Ovary (tissue), 7 donors: ENCODE measurements at regions not wholly inside any gene's neighbourhood (a gene's known extent, or its start where the extent isn't known, plus 50 kb on each side); places are given as distances from the start of the nearest gene placed in this dataset.
A peak's percentile ranks its signal among the peaks of the same experiment; 100 is the strongest.

Experiments used
- DNase-seq, 5 donors: peaks; one replicate each; pipeline ENCODE4 v3.0.0-alpha.2; 2019 to 2020
- H3K27ac ChIP-seq, 2 donors: fragments of 200-600 bp; one replicate each; pipeline versions ENCODE4 v1.5.1 to v1.8.0; 2019 to 2022
- H3K27me3 ChIP-seq: fragments of 200-600 bp; one replicate; pipeline ENCODE4 v1.8.0; 2022
- H3K36me3 ChIP-seq: fragments of 200-600 bp; sonication (generic); one replicate; pipeline ENCODE4 v1.5.1; 2019
- H3K4me1 ChIP-seq: one replicate; pipeline ENCODE4 v1.8.1; 2013; ENCODE audit warnings: mild to moderate bottlenecking, moderate library complexity; ENCODE audit not compliant: insufficient read depth
- H3K4me3 ChIP-seq: fragments of 200-600 bp; sonication (generic); one replicate; pipeline ENCODE4 v1.5.1; 2017
- H3K9me3 ChIP-seq, 2 donors: fragments of 200-600 bp in 1 of 2; sonication (generic) in 1 of 2; one replicate each; pipeline versions ENCODE4 v1.5.1 to v1.8.1; 2013 to 2019; ENCODE audit warnings: mild to moderate bottlenecking in 1 of 2, moderate library complexity in 1 of 2
- EP300 ChIP-seq: sonication (generic); formaldehyde crosslinking; IDR thresholded peaks from one replicate; pipeline ENCODE4 v1.6.1; 2017; ENCODE audit warnings: antibody characterized with exemption
- POLR2A ChIP-seq: fragments of 450-650 bp; IDR thresholded peaks from one replicate; pipeline ENCODE4 v1.6.1; 2017; ENCODE audit warnings: antibody characterized with exemption, mild to moderate bottlenecking, moderate library complexity
- WGBS, 3 donors: extraction: QIAGEN DNeasy Blood & Tissue Kit in 1 of 3; methylation state at CpG; one replicate each; pipeline versions ENCODE4 v1.1.5 to v1.1.7; 2013 to 2017; 5-methylcytosine and 5-hydroxymethylcytosine counted together
- intact Hi-C, 4 donors: fragments of 100-400 bp; cut with DNase I; formaldehyde crosslinking; loops; one replicate each; pipeline versions ENCODE4 v1.11.0 to v1.15.1; 2022 to 2023
- TF ChIP-seq, protein P1 (sequence below), 3 donors: fragments of 450-650 bp in 2 of 3; fragments of 200-600 bp in 1 of 3; IDR thresholded peaks; one replicate each; pipeline versions ENCODE4 v1.5.1 to v1.8.0; 2016 to 2022; ENCODE audit warnings: antibody characterized with exemption in 3 of 3, mild to moderate bottlenecking in 1 of 3
- donor health status: DM: no; HTN: no; CAD: no; lungs with moderate emphysema.
- donor health status: DM: no; HTN: no; CAD: no.
- donor health status: Bipolar disorder and iron deficiency.
- donor health status: DM: no; HTN: no; CAD: no.
- donor health status: DM: yes; HTN: yes; CAD: no.

- Histone ChIP-seq H3K27me3 (no peaks in the 10 kb centered on the region), H3K36me3 (no peaks in the 10 kb centered on the region), H3K9me3 (no peaks in the 10 kb centered on the region), H3K4me3 (no peak overlapping the region), H3K4me1 (no peaks in the 10 kb centered on the region), H3K27ac (no peak overlapping the region)
- DNase-seq = no peak
- TF ChIP-seq POLR2A (no peak), EP300 (no peak)
- TF ChIP-seq, protein P1, sequence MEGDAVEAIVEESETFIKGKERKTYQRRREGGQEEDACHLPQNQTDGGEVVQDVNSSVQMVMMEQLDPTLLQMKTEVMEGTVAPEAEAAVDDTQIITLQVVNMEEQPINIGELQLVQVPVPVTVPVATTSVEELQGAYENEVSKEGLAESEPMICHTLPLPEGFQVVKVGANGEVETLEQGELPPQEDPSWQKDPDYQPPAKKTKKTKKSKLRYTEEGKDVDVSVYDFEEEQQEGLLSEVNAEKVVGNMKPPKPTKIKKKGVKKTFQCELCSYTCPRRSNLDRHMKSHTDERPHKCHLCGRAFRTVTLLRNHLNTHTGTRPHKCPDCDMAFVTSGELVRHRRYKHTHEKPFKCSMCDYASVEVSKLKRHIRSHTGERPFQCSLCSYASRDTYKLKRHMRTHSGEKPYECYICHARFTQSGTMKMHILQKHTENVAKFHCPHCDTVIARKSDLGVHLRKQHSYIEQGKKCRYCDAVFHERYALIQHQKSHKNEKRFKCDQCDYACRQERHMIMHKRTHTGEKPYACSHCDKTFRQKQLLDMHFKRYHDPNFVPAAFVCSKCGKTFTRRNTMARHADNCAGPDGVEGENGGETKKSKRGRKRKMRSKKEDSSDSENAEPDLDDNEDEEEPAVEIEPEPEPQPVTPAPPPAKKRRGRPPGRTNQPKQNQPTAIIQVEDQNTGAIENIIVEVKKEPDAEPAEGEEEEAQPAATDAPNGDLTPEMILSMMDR (IDR thresholded peaks at IDR 0.05) = no peak
- 27 to 32% (median 28%) methylated on average over 6 of the region's 6 CpGs for WGBS, 3 donors
- intact Hi-C loops = no loop called here
Observed at GRCh38 chrX:13939741-13940597, 89.7 kb downstream of the GEMIN8 start.

DNA sequence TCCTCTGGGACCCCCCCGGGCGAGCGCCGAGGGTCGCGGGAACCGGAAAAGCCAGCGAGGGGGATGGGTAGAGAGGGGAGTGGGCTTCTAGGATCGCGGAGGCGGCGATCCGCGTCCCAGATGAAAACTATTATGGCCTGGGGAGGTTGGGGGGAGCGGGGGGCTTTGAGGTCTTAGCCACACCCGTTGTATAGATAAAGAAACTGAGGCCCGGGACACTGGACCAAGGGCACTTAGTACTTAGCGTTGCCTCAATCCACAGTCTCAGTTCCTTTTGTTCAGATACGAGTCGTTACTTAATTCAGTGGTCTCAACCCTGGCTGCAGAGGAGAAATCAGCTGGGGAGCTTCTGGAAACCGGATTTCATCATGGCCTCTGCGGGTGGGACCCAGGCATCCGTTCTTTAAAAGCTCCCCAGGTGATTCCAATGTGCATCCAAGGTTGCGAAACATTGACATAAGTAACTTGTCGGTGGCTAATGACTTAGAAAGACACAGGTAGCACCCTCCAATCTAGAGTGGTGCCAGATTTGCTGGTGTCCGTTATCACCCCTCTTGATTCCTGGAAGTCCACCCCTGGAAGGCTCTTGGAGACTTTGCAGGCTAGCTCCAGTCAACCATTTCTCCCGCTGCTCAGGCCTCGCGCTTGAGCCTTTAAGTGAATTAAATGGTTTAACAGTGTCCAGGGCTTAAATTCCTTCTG, 90.7 kb downstream of the GEMIN8 start:
- peak overlapping the region; percentile 26 for H3K4me3 ChIP-seq
- no peak overlapping the region for H3K27ac ChIP-seq
- intact Hi-C loops = no loop called here
- no peak for DNase-seq
- WGBS, 3 donors = 11 to 15% (median 13%) methylated on average over 29 of the region's 29 CpGs
- no peaks in the 10 kb centered on the region for H3K4me1 ChIP-seq
- TF ChIP-seq EP300 (no peak), POLR2A (no peak)
- TF ChIP-seq, protein P1 (IDR thresholded peaks at IDR 0.05) = no peak
- H3K9me3 ChIP-seq = no peaks in the 10 kb centered on the region
- no peaks in the 10 kb centered on the region for H3K27me3 ChIP-seq
- no peaks in the 10 kb centered on the region for H3K36me3 ChIP-seq

- peak in 4 of 5 donors; percentile 16 to 45 (median 27) for DNase-seq
- Histone ChIP-seq H3K27me3 (no peaks in the 10 kb centered on the region), H3K4me3 (peak overlapping the region; percentile 26), H3K27ac (no peak overlapping the region), H3K36me3 (no peaks in the 10 kb centered on the region), H3K4me1 (no peaks in the 10 kb centered on the region), H3K9me3 (no peaks in the 10 kb centered on the region)
- intact Hi-C loops = no loop called here
- TF ChIP-seq POLR2A = no peak
- TF ChIP-seq, protein P1 (IDR thresholded peaks at IDR 0.05) = no peak
- no peak for TF ChIP-seq EP300
- 0 to 1% (median 0%) methylated on average over 31 to 91 of the region's 91 CpGs for WGBS, 3 donors
Observed at GRCh38 chrX:13938051-13938828, 91.5 kb downstream of the GEMIN8 start.

GRCh38 chrX:13937370-13938050, 92.2 kb downstream of the GEMIN8 start:
- no peak for DNase-seq

More at GRCh38 chrX:13937370-13938050, 92.2 kb downstream of the GEMIN8 start:
- Histone ChIP-seq H3K27ac (no peak overlapping the region), H3K27me3 (no peaks in the 10 kb centered on the region), H3K9me3 (no peaks in the 10 kb centered on the region), H3K36me3 (no peaks in the 10 kb centered on the region), H3K4me3 (peak overlapping the region; percentile 26), H3K4me1 (no peaks in the 10 kb centered on the region)
- 8 to 12% (median 8%) methylated on average over 27 of the region's 27 CpGs for WGBS, 3 donors
- intact Hi-C loops = no loop called here
- TF ChIP-seq, protein P1 (IDR thresholded peaks at IDR 0.05) = no peak
- TF ChIP-seq EP300 (no peak), POLR2A (no peak)
